ENCODE measurements at regions not wholly inside any gene's neighbourhood (a gene's known extent, or its start where the extent isn't known, plus 50 kb on each side); places are given as distances from the start of the nearest gene placed in this dataset.

DNA sequence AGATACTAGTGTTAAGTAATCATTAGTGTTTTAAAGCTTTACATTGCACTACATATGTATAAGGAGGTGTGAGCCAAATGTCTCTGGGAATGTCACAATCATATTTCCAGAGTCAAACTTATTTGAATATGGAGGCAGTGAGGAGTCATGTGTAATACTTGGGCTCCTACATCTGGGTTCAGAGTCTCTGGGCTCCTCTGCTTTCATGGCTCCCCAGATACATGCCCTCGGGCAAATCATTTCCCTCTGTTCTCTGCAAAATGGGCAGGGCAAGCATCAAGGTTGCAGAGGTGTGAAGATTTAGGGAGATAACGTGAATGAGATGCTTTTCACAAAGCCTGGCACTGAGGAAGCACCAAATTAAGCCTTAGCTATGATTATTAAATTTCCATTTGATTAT is 138.3 kb upstream of the SGK1 start:
- 46% methylated on average over 2 of the region's 2 CpGs for WGBS
- no peaks in the 10 kb centered on the region for H3K36me3 ChIP-seq

GRCh38 chr6:134455319-134455718 is 137.4 kb upstream of the SGK1 start:
- WGBS, result 98% methylated on average over 3 of the region's 3 CpGs
- Histone ChIP-seq H3K36me3 (no peaks in the 10 kb centered on the region), H3K27ac (no peak overlapping the region), H3K4me1 (replicated peaks) (no peaks in the 10 kb centered on the region), H3K4me3 (no peak overlapping the region), H3K9me3 (no peaks in the 10 kb centered on the region), H3K27me3 (replicated peaks; ENCODE audit: insufficient read depth) (no peaks in the 10 kb centered on the region)
- intact Hi-C loops (cut with DNase I), result no loop called here
- DNase-seq (ENCODE audit: low spot score), result no peak
- TF ChIP-seq, protein P1, sequence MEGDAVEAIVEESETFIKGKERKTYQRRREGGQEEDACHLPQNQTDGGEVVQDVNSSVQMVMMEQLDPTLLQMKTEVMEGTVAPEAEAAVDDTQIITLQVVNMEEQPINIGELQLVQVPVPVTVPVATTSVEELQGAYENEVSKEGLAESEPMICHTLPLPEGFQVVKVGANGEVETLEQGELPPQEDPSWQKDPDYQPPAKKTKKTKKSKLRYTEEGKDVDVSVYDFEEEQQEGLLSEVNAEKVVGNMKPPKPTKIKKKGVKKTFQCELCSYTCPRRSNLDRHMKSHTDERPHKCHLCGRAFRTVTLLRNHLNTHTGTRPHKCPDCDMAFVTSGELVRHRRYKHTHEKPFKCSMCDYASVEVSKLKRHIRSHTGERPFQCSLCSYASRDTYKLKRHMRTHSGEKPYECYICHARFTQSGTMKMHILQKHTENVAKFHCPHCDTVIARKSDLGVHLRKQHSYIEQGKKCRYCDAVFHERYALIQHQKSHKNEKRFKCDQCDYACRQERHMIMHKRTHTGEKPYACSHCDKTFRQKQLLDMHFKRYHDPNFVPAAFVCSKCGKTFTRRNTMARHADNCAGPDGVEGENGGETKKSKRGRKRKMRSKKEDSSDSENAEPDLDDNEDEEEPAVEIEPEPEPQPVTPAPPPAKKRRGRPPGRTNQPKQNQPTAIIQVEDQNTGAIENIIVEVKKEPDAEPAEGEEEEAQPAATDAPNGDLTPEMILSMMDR (IDR thresholded peaks at IDR 0.05), result no peak
- TF ChIP-seq POLR2A (IDR thresholded peaks at IDR 0.05), result no peak
- no peak for TF ChIP-seq POLR2AphosphoS5 (IDR thresholded peaks at IDR 0.05)

More for the DNA sequence above, 138.3 kb upstream of the SGK1 start:
- no peak overlapping the region for H3K27ac ChIP-seq
- H3K4me3 ChIP-seq, result no peak overlapping the region
- H3K9me3 ChIP-seq, result no peaks in the 10 kb centered on the region
- intact Hi-C loops (cut with DNase I), result no loop called here
- H3K4me1 ChIP-seq (replicated peaks), result no peaks in the 10 kb centered on the region
- no peak for TF ChIP-seq POLR2A (IDR thresholded peaks at IDR 0.05)
- TF ChIP-seq, protein P1 (IDR thresholded peaks at IDR 0.05), result no peak
- no peaks in the 10 kb centered on the region for H3K27me3 ChIP-seq (replicated peaks; ENCODE audit: insufficient read depth)
- no peak for DNase-seq (ENCODE audit: low spot score)

DNA sequence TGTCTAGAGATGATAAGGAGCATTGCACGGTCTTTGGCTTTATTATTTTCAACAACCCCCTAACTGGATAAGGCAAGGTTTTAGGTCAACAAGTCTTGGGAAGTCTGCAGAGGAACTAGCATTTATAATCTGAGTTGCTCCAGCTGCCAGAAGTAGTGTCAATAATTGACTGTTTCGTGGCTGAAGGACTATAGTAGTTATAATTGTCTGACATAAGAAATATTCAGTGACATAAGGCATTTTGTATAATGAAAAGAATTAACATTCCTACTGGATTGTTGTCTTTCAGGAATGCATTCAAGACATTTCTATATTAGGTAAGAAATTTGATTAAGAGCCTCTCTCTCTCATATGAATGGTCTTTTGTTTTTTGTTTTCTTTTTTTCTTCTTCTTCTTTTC is 136.9 kb upstream of the SGK1 start:
- intact Hi-C loops (cut with DNase I), result no loop called here
- TF ChIP-seq POLR2AphosphoS5 (IDR thresholded peaks at IDR 0.05) (no peak), POLR2A (IDR thresholded peaks at IDR 0.05) (no peak)
- no peak overlapping the region for H3K27ac ChIP-seq
- no peaks in the 10 kb centered on the region for H3K36me3 ChIP-seq
- no peaks in the 10 kb centered on the region for H3K9me3 ChIP-seq
- no peaks in the 10 kb centered on the region for H3K27me3 ChIP-seq (replicated peaks; ENCODE audit: insufficient read depth)
- H3K4me1 ChIP-seq (replicated peaks), result no peaks in the 10 kb centered on the region
- 81% methylated on average over 2 of the region's 2 CpGs for WGBS
- DNase-seq (ENCODE audit: low spot score), result no peak
- no peak overlapping the region for H3K4me3 ChIP-seq

GRCh38 chr6:134453792-134454510 is 136.0 kb upstream of the SGK1 start:
- 70% methylated on average over 5 of the region's 5 CpGs for WGBS
- H3K36me3 ChIP-seq, result no peaks in the 10 kb centered on the region
- no peak overlapping the region for H3K27ac ChIP-seq
- no peak overlapping the region for H3K4me3 ChIP-seq
- intact Hi-C loops (cut with DNase I), result no loop called here
- no peaks in the 10 kb centered on the region for H3K27me3 ChIP-seq (replicated peaks; ENCODE audit: insufficient read depth)
- H3K4me1 ChIP-seq (replicated peaks), result no peaks in the 10 kb centered on the region
- TF ChIP-seq, protein P1 (IDR thresholded peaks at IDR 0.05), result no peak
- TF ChIP-seq POLR2AphosphoS5 (IDR thresholded peaks at IDR 0.05), result no peak
- TF ChIP-seq POLR2A (IDR thresholded peaks at IDR 0.05), result no peak
- H3K9me3 ChIP-seq, result no peaks in the 10 kb centered on the region
- DNase-seq (ENCODE audit: low spot score), result no peak

- no peak overlapping the region for H3K27ac ChIP-seq
- TF ChIP-seq POLR2AphosphoS5 (IDR thresholded peaks at IDR 0.05) (no peak), POLR2A (IDR thresholded peaks at IDR 0.05) (no peak)
- TF ChIP-seq, protein P1 (IDR thresholded peaks at IDR 0.05), result no peak
- H3K4me1 ChIP-seq (replicated peaks), result no peaks in the 10 kb centered on the region
- no peak overlapping the region for H3K4me3 ChIP-seq
- no peaks in the 10 kb centered on the region for H3K9me3 ChIP-seq
- H3K36me3 ChIP-seq, result no peaks in the 10 kb centered on the region
- no peaks in the 10 kb centered on the region for H3K27me3 ChIP-seq (replicated peaks; ENCODE audit: insufficient read depth)
- 88% methylated on average over 3 of the region's 3 CpGs for WGBS
- intact Hi-C loops (cut with DNase I), result no loop called here
- no peak for DNase-seq (ENCODE audit: low spot score)
Observed at GRCh38 chr6:134452906-134453305, 135.0 kb upstream of the SGK1 start.

Data from prostate gland (tissue), 2 donors.